GM23338 (cell line): ENCODE measurements at regions not wholly inside any gene's neighbourhood (a gene's known extent, or its start where the extent isn't known, plus 50 kb on each side); places are given as distances from the start of the nearest gene placed in this dataset.

Source experiments
- ATAC-seq: fragments of 200-7000 bp; cut with Tn5 transposase; 3 replicates; pipeline ENCODE4 v1.9.1; 2020
- DNase-seq: peaks from one replicate; pipeline ENCODE4 v3.0.0-alpha.2; 2015; ENCODE audit warnings: low spot score
- H2AFZ ChIP-seq: fragments of 200-600 bp; sonication (generic); 2 replicates; pipeline ENCODE4 v1.8.0; 2016; ENCODE audit warnings: antibody characterized with exemption, mild to moderate bottlenecking, moderate library complexity
- H3F3A ChIP-seq: fragments of 200-600 bp; sonication (generic); replicated peaks from 2 replicates; pipeline ENCODE4 v1.8.0; 2017; ENCODE audit warnings: antibody characterized with exemption, mixed run types, low read depth
- H3K27ac ChIP-seq: fragments of 200-600 bp; sonication (generic); 2 replicates; pipeline ENCODE4 v1.6.1; 2016; ENCODE audit warnings: low read depth
- H3K27me3 ChIP-seq: fragments of 200-600 bp; sonication (generic); 2 replicates; pipeline ENCODE4 v1.8.0; 2016; ENCODE audit warnings: mild to moderate bottlenecking, mixed run types, moderate library complexity; ENCODE audit not compliant: insufficient read depth
- H3K36me3 ChIP-seq: fragments of 200-600 bp; sonication (generic); 2 replicates; pipeline ENCODE4 v1.8.0; 2016; ENCODE audit warnings: mild to moderate bottlenecking; ENCODE audit not compliant: insufficient read depth
- H3K4me1 ChIP-seq: fragments of 200-600 bp; sonication (generic); 2 replicates; pipeline ENCODE4 v1.8.0; 2016; ENCODE audit warnings: mild to moderate bottlenecking, moderate library complexity; ENCODE audit not compliant: insufficient read depth
- H3K4me2 ChIP-seq: fragments of 200-600 bp; sonication (generic); 2 replicates; pipeline ENCODE4 v1.7.1; 2017; ENCODE audit warnings: mixed run types
- H3K4me3 ChIP-seq: fragments of 200-600 bp; sonication (generic); 2 replicates; pipeline ENCODE4 v1.6.1; 2016; ENCODE audit warnings: mixed run types
- H3K79me2 ChIP-seq: fragments of 200-600 bp; sonication (generic); replicated peaks from 2 replicates; pipeline ENCODE4 v1.8.0; 2017; ENCODE audit warnings: mild to moderate bottlenecking; ENCODE audit not compliant: insufficient read depth
- H3K9me2 ChIP-seq: fragments of 200-600 bp; sonication (generic); 2 replicates; pipeline ENCODE4 v1.8.0; 2017; ENCODE audit not compliant: insufficient read depth
- H4K20me1 ChIP-seq: fragments of 200-600 bp; sonication (generic); replicated peaks from 2 replicates; pipeline ENCODE4 v1.8.0; 2017; ENCODE audit warnings: mild to moderate bottlenecking; ENCODE audit not compliant: insufficient read depth
- H3K27ac Mint-ChIP-seq: 2 replicates; pipeline ENCODE4 v1.8.0; 2020; ENCODE audit warnings: inconsistent platforms, mild to moderate bottlenecking, moderate library complexity, mixed read lengths
- H3K27me3 Mint-ChIP-seq: 3 replicates; pipeline ENCODE4 v1.8.0; 2022; ENCODE audit warnings: low read depth, mild to moderate bottlenecking, moderate library complexity, mixed read lengths, inconsistent platforms; ENCODE audit not compliant: insufficient read depth, poor library complexity
- H3K36me3 Mint-ChIP-seq: 3 replicates; pipeline ENCODE4 v1.8.0; 2021; ENCODE audit warnings: low read depth, mild to moderate bottlenecking, inconsistent platforms, moderate library complexity, mixed read lengths
- H3K4me1 Mint-ChIP-seq: 3 replicates; pipeline ENCODE4 v1.8.0; 2020; ENCODE audit warnings: mild to moderate bottlenecking, inconsistent platforms, mixed read lengths
- H3K4me3 Mint-ChIP-seq: 3 replicates; pipeline ENCODE4 v1.8.0; 2021; ENCODE audit warnings: moderate library complexity, mild to moderate bottlenecking, inconsistent platforms, mixed read lengths
- H3K9me3 Mint-ChIP-seq: 3 replicates; pipeline ENCODE4 v1.8.0; 2020; ENCODE audit warnings: moderate library complexity, mild to moderate bottlenecking, inconsistent platforms, mixed read lengths
- CREB1 ChIP-seq: fragments of 250-450 bp; sonication (Bioruptor Pico); IDR thresholded peaks from 2 replicates; pipeline ENCODE4 v1.5.0; 2020; ENCODE audit warnings: low read depth, mild to moderate bottlenecking, moderate library complexity
- CTCF ChIP-seq, 2 experiments: fragments of 200-600 bp in 1 of 2; sonication (generic) in 1 of 2; conservative IDR thresholded peaks; 2 replicates each; pipeline versions ENCODE4 v1.5.1 to v1.6.1; 2016 to 2017; ENCODE audit warnings: antibody characterized with exemption in 2 of 2, low read depth in 2 of 2, mild to moderate bottlenecking in 2 of 2, moderate library complexity in 1 of 2
- EZH2 ChIP-seq: fragments of 200-600 bp; sonication (generic); IDR thresholded peaks from one replicate; pipeline ENCODE4 v1.8.0; 2017; ENCODE audit warnings: antibody characterized with exemption, mild to moderate bottlenecking, low read depth; ENCODE audit not compliant: unreplicated experiment
- POLR2AphosphoS5 ChIP-seq: IDR thresholded peaks from 2 replicates; pipeline ENCODE4 v1.6.1; 2016; ENCODE audit warnings: antibody characterized with exemption, low read depth
- REST ChIP-seq: IDR thresholded peaks from one replicate; pipeline ENCODE4 v1.6.1; 2018; ENCODE audit warnings: antibody characterized with exemption; ENCODE audit not compliant: unreplicated experiment
- STAT1 ChIP-seq: IDR thresholded peaks from one replicate; pipeline ENCODE4 v1.6.1; 2016; ENCODE audit warnings: antibody characterized with exemption; ENCODE audit not compliant: unreplicated experiment
- ZNF114 ChIP-seq: fragments of 250-450 bp; sonication (Bioruptor Pico); IDR thresholded peaks from 2 replicates; pipeline ENCODE4 v1.5.0; 2020; ENCODE audit warnings: mild to moderate bottlenecking, moderate library complexity
- ZNF331 ChIP-seq: fragments of 250-450 bp; sonication (Bioruptor Pico); IDR thresholded peaks from 2 replicates; pipeline ENCODE4 v1.5.0; 2020; ENCODE audit warnings: low read depth, mild to moderate bottlenecking, moderate library complexity
- ZNF462 ChIP-seq: fragments of 250-450 bp; sonication (Bioruptor Pico); IDR thresholded peaks from 2 replicates; pipeline ENCODE4 v1.5.0; 2020; ENCODE audit warnings: mild to moderate bottlenecking, moderate library complexity

- no peak overlapping the region for H3K4me3 ChIP-seq
- H3K9me3 Mint-ChIP-seq, result no peaks in the 10 kb centered on the region
- no peaks in the 10 kb centered on the region for H3K36me3 ChIP-seq
- H3K9me2 ChIP-seq, result peaks cover 10% of the 10 kb centered on the region; the same call in 1 of the 2 replicates
- no peak overlapping the region for H3K4me3 Mint-ChIP-seq
- TF ChIP-seq REST (no peak), STAT1 (no peak), ZNF114 (CRISPR knock-in tag) (no peak), CTCF (conservative IDR thresholded peaks at IDR 0.05; ENCODE audit: low read depth in 2 of 2) (no peak), POLR2AphosphoS5 (no peak), CREB1 (no peak), ZNF462 (CRISPR knock-in tag) (no peak), EZH2 (no peak), ZNF331 (CRISPR knock-in tag) (no peak)
- no peak overlapping the region for H3K27ac Mint-ChIP-seq
- H3K36me3 Mint-ChIP-seq, result no peaks in the 10 kb centered on the region
- H3K27me3 Mint-ChIP-seq, result no peaks in the 10 kb centered on the region
- no peak overlapping the region for H3K27ac ChIP-seq
- DNase-seq (no peak), ATAC-seq (no peak)
- no peak overlapping the region for H3K4me2 ChIP-seq
- H2AFZ ChIP-seq, result no peak overlapping the region
- no peaks in the 10 kb centered on the region for H4K20me1 ChIP-seq
- peaks cover 3% of the 10 kb centered on the region; the same call in 2 of the 3 replicates for H3K4me1 Mint-ChIP-seq
- H3K79me2 ChIP-seq, result no peaks in the 10 kb centered on the region
- no peaks in the 10 kb centered on the region for H3K4me1 ChIP-seq
- no peaks in the 10 kb centered on the region for H3K27me3 ChIP-seq
- H3F3A ChIP-seq, result no peaks in the 10 kb centered on the region
Observed at GRCh38 chr17:14933676-14934075, 331.4 kb downstream of the PMP22 start.
